Sigmoid colon (tissue), 6 donors: ENCODE measurements at regions not wholly inside any gene's neighbourhood (a gene's known extent, or its start where the extent isn't known, plus 50 kb on each side); places are given as distances from the start of the nearest gene placed in this dataset.

Experiments used
- DNase-seq: peaks from one replicate; pipeline ENCODE4 v3.0.0-alpha.2; 2019
- H3K27ac ChIP-seq, 4 donors: fragments of 200-600 bp; sonication (generic); one replicate each; pipeline ENCODE4 v1.5.1; 2016 to 2019; ENCODE audit warnings: mild to moderate bottlenecking in 1 of 4
- H3K27me3 ChIP-seq, 3 donors: fragments of 200-600 bp; sonication (generic); one replicate each; pipeline ENCODE4 v1.5.1; 2019; ENCODE audit warnings: mild to moderate bottlenecking in 1 of 3
- H3K36me3 ChIP-seq, 4 donors: fragments of 200-600 bp; sonication (generic); one replicate each; pipeline ENCODE4 v1.5.1; 2016 to 2019
- H3K4me1 ChIP-seq, 4 donors: fragments of 200-600 bp; sonication (generic); one replicate each; pipeline ENCODE4 v1.5.1; 2017 to 2019
- H3K4me3 ChIP-seq, 4 donors: fragments of 200-600 bp; sonication (generic); one replicate each; pipeline ENCODE4 v1.5.1; 2017 to 2019; ENCODE audit warnings: mild to moderate bottlenecking in 2 of 4, moderate library complexity in 1 of 4
- H3K9me3 ChIP-seq, 4 donors: fragments of 200-600 bp in 3 of 4; sonication (generic) in 3 of 4; one replicate each; pipeline versions ENCODE4 v1.5.1 to v1.6.1; 2013 to 2019
- EP300 ChIP-seq, 4 donors: sonication (generic); formaldehyde crosslinking; IDR thresholded peaks; one replicate each; pipeline ENCODE4 v1.6.1; 2017; ENCODE audit warnings: antibody characterized with exemption in 4 of 4
- POLR2A ChIP-seq, 2 donors: fragments of 450-650 bp; IDR thresholded peaks; one replicate each; pipeline ENCODE4 v1.6.1; 2016; ENCODE audit warnings: antibody characterized with exemption in 2 of 2, mild to moderate bottlenecking in 2 of 2, moderate library complexity in 2 of 2
- POLR2AphosphoS5 ChIP-seq, 4 donors: sonication (generic); formaldehyde crosslinking; IDR thresholded peaks; one replicate each; pipeline ENCODE4 v1.6.1; 2017; ENCODE audit warnings: antibody characterized with exemption in 4 of 4
- WGBS, 2 donors: extraction: QIAGEN DNeasy Blood & Tissue Kit; methylation state at CpG; one replicate each; pipeline ENCODE4 v1.1.7; 2013; 5-methylcytosine and 5-hydroxymethylcytosine counted together
- intact Hi-C: fragments of 100-400 bp; cut with DNase I; formaldehyde crosslinking; loops from one replicate; pipeline ENCODE4 v1.15.1; 2023
- TF ChIP-seq, protein P1 (sequence below), 4 experiments: fragments of 450-650 bp in 3 of 4; fragments of 200-600 bp in 1 of 4; IDR thresholded peaks; one replicate each; pipeline ENCODE4 v1.5.1; 2016 to 2019; ENCODE audit warnings: antibody characterized with exemption in 4 of 4, mild to moderate bottlenecking in 3 of 4, moderate library complexity in 2 of 4
- donor health status: healthy with polysubstance abuse.
- donor health status: healthy.

DNA sequence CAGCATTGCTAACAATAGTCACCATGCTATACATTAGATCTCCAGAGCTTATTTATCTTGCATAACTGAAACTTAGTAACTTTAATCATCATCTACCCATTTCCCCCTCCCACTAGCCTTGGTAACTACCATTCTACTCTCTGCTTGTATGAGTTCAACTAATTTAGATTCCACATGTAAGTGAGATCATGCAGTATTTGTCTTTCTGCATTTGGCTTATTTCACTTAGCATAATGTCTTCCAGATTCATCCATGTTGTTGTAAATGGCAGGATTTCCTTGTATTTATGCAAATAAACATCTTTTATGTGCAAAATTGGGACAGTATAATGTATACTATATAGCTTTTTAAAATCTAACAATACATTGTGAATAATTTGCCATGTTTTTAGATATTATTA, 66.0 kb upstream of the ZBED5 start:
- peaks cover 0 to 56% (median 34%) of the 10 kb centered on the region in 4 donors for H3K4me1 ChIP-seq
- no peak for TF ChIP-seq EP300 (IDR thresholded peaks at IDR 0.05)
- no peak for TF ChIP-seq POLR2A (IDR thresholded peaks at IDR 0.05)
- TF ChIP-seq POLR2AphosphoS5 (IDR thresholded peaks at IDR 0.05), result no peak
- TF ChIP-seq, protein P1, sequence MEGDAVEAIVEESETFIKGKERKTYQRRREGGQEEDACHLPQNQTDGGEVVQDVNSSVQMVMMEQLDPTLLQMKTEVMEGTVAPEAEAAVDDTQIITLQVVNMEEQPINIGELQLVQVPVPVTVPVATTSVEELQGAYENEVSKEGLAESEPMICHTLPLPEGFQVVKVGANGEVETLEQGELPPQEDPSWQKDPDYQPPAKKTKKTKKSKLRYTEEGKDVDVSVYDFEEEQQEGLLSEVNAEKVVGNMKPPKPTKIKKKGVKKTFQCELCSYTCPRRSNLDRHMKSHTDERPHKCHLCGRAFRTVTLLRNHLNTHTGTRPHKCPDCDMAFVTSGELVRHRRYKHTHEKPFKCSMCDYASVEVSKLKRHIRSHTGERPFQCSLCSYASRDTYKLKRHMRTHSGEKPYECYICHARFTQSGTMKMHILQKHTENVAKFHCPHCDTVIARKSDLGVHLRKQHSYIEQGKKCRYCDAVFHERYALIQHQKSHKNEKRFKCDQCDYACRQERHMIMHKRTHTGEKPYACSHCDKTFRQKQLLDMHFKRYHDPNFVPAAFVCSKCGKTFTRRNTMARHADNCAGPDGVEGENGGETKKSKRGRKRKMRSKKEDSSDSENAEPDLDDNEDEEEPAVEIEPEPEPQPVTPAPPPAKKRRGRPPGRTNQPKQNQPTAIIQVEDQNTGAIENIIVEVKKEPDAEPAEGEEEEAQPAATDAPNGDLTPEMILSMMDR (IDR thresholded peaks at IDR 0.05), result no peak
- H3K36me3 ChIP-seq, result no peaks in the 10 kb centered on the region
- H3K9me3 ChIP-seq, result no peaks in the 10 kb centered on the region
- intact Hi-C loops, result no loop called here
- no peak for DNase-seq
- no peak overlapping the region for H3K4me3 ChIP-seq
- no peaks in the 10 kb centered on the region for H3K27me3 ChIP-seq
- H3K27ac ChIP-seq, result peak overlapping the region in 2 of 4 donors; percentile 56 to 74

DNA sequence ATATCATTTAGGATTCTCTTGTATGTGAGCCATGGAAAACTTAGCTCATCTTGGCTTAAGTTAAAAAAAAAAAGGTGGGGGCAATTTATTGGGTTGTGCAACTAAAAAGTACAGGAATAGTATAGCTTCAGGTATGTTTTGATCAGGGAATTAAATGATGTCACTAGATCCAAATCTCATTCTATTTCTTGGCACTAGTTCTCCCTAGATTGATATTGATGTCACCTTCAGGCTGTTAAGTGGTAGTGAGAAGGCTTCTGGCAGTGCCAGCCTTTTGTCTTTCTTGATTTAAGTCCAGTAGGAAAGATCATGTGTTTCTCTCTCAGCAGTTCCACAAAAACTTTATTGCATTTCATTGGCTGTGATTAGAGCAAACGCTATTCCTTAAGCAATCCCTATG, 65.0 kb upstream of the ZBED5 start:
- Histone ChIP-seq H3K36me3 (no peaks in the 10 kb centered on the region), H3K9me3 (no peaks in the 10 kb centered on the region), H3K4me3 (no peak overlapping the region), H3K4me1 (peaks cover 0 to 53% (median 34%) of the 10 kb centered on the region in 4 donors), H3K27me3 (no peaks in the 10 kb centered on the region), H3K27ac (peak overlapping the region in 3 of 4 donors; percentile 52 to 74 (median 56))
- intact Hi-C loops, result no loop called here
- 35 to 70% methylated on average over 1 of the region's 1 CpG for WGBS, 2 donors
- no peak for DNase-seq
- TF ChIP-seq POLR2A (IDR thresholded peaks at IDR 0.05) (no peak), POLR2AphosphoS5 (IDR thresholded peaks at IDR 0.05) (peak; percentile 11 to 59 (median 47)), EP300 (IDR thresholded peaks at IDR 0.05) (peak in 1 of 4 donors; percentile 37)

DNA sequence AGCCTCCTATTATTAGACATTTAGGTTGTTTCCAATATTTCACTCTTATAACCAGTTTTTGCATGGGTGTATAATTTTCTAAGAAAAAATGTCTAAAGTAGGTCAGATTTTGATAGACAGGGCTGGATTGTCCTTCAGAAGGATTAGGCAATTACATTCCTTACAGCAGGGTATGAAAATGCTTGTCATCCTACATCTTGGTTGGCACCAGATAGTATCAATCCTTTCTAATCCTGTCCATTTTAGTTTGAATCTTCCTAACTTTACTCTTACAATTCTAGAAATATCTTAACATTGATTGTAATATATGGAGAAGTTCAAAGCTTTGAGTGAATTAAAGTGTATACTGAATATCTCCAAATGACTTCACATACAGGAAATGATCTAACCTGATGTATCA, 63.0 kb upstream of the ZBED5 start:
- no peaks in the 10 kb centered on the region for H3K36me3 ChIP-seq
- TF ChIP-seq POLR2A (IDR thresholded peaks at IDR 0.05) (no peak), POLR2AphosphoS5 (IDR thresholded peaks at IDR 0.05) (no peak), EP300 (IDR thresholded peaks at IDR 0.05) (no peak)
- TF ChIP-seq, protein P1 (IDR thresholded peaks at IDR 0.05), result no peak
- H3K4me3 ChIP-seq, result no peak overlapping the region
- H3K4me1 ChIP-seq, result peaks cover 0 to 33% (median 18%) of the 10 kb centered on the region in 4 donors
- intact Hi-C loops, result no loop called here
- H3K9me3 ChIP-seq, result no peaks in the 10 kb centered on the region
- no peak for DNase-seq
- H3K27ac ChIP-seq, result no peak overlapping the region
- H3K27me3 ChIP-seq, result no peaks in the 10 kb centered on the region

DNA sequence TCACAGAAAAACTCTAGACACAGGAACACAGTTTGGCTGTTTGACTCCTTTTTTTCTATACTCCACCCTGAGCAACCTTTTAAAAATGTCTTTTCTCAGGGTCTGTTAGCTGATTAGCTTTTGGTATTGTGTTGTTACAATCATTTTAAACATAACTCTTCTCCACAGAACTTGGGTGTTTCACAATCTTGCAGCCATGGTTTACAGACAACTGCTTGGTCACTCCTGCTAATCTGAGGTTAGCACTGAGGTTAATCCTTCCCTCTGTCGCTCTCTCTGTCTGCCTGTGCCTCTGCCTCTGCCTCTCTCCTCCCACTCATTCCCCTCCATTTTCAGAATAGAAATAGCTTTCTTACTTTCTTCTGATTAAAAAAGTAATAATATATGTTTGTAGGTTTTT, 62.4 kb upstream of the ZBED5 start:
- 64 to 83% methylated on average over 1 of the region's 1 CpG for WGBS, 2 donors
- H3K27me3 ChIP-seq, result no peaks in the 10 kb centered on the region
- no peak for TF ChIP-seq EP300 (IDR thresholded peaks at IDR 0.05)
- TF ChIP-seq POLR2AphosphoS5 (IDR thresholded peaks at IDR 0.05), result no peak
- intact Hi-C loops, result no loop called here
- DNase-seq, result no peak
- peaks cover 0 to 26% (median 12%) of the 10 kb centered on the region in 4 donors for H3K4me1 ChIP-seq
- no peak overlapping the region for H3K27ac ChIP-seq
- H3K36me3 ChIP-seq, result no peaks in the 10 kb centered on the region
- no peak overlapping the region for H3K4me3 ChIP-seq
- H3K9me3 ChIP-seq, result no peaks in the 10 kb centered on the region

DNA sequence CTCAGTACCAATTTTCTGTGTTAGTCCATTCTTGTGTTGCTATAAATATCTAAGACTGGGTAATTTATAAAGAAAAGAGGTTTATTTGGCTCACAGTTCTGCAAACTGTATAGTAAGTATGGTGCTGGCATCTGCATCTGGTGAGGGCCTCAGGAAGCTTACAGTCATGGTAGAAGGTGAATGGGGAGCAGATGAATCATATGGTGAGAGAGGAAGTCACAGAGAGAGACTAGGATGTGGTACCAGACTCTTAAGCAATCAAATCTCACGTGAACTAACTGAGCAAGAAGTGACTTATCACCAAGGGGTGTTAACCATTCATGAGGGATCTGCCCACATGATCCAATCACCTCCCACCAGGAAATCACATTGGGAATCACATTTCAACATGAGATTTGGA, 60.8 kb upstream of the ZBED5 start:
- peaks cover 0 to 13% (median 5%) of the 10 kb centered on the region in 4 donors for H3K4me1 ChIP-seq

More for the DNA sequence above, 60.8 kb upstream of the ZBED5 start:
- WGBS, 2 donors, result 67 to 69% methylated on average over 1 of the region's 1 CpG
- Histone ChIP-seq H3K36me3 (no peaks in the 10 kb centered on the region), H3K4me3 (no peak overlapping the region), H3K27ac (no peak overlapping the region), H3K27me3 (no peaks in the 10 kb centered on the region), H3K9me3 (no peaks in the 10 kb centered on the region)
- intact Hi-C loops, result no loop called here
- TF ChIP-seq POLR2A (IDR thresholded peaks at IDR 0.05) (no peak), POLR2AphosphoS5 (IDR thresholded peaks at IDR 0.05) (no peak), EP300 (IDR thresholded peaks at IDR 0.05) (no peak)
- TF ChIP-seq, protein P1 (IDR thresholded peaks at IDR 0.05), result no peak
- no peak for DNase-seq
